ENCODE measurements at regions not wholly inside any gene's neighbourhood (a gene's known extent, or its start where the extent isn't known, plus 50 kb on each side); places are given as distances from the start of the nearest gene placed in this dataset.
"Not testable (repeated sequence)": the region's sequence is repeated elsewhere in the genome, so short reads cannot be mapped to it uniquely, and the experiment has no call there.

GRCh38 chr18:14964002-14964401 lies 216.0 kb downstream of the ANKRD30B start:
- DNase-seq = no peak

- no peak for DNase-seq
Measured at GRCh38 chr18:14964406-14964805, 216.4 kb downstream of the ANKRD30B start.

- DNase-seq = not testable (repeated sequence)
Measured at GRCh38 chr18:14964976-14965375, 217.0 kb downstream of the ANKRD30B start.

GRCh38 chr18:14965553-14965952 lies 217.6 kb downstream of the ANKRD30B start:
- no peak for DNase-seq

- DNase-seq = not testable (repeated sequence)
Measured at GRCh38 chr18:14967246-14967645, 219.3 kb downstream of the ANKRD30B start.

- DNase-seq = no peak
Measured at GRCh38 chr18:14969500-14969899, 221.5 kb downstream of the ANKRD30B start.

DNA sequence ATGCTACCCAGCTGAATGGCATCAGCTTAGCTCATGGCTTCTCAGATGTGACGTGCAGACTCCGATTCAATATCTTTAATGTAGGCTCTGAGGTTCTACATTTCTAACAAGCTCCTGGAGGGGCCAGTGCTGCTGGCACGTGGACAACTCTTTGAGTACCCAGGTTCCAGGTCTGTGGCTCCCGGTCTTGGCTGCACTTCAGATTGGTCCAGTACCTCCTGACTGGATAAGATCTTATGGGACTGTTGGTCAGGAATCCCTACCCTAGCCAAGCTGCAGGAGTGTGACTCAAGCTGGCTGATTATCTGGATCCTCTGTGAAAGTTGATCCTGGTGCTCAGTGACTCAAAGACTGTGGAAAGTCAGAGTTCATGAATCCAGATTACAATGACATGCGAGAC lies 222.1 kb downstream of the ANKRD30B start:
- peak; percentile 24 for DNase-seq

GRCh38 chr18:14971461-14972185 lies 223.7 kb downstream of the ANKRD30B start:
- DNase-seq = peak; percentile 66

DNA sequence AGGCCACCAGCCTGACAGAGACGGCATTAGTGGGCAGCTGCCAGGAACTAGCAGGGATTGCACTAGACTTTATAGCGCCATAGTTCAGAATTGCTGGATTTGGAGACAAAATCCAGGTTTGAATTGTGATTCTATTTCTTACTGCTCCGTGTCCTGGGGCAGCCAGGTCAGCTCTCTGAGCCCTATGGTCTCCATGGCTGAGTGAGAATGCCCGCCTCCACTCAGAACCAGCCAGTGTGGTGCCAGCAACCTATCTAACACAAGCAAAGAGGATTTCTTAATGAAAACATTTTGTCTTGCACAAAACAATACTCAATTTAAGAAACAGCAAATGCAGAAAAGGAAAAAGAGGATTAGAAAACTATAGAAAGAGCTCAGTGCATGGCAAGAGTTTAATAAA lies 225.4 kb downstream of the ANKRD30B start:
- DNase-seq = not testable (repeated sequence)

DNA sequence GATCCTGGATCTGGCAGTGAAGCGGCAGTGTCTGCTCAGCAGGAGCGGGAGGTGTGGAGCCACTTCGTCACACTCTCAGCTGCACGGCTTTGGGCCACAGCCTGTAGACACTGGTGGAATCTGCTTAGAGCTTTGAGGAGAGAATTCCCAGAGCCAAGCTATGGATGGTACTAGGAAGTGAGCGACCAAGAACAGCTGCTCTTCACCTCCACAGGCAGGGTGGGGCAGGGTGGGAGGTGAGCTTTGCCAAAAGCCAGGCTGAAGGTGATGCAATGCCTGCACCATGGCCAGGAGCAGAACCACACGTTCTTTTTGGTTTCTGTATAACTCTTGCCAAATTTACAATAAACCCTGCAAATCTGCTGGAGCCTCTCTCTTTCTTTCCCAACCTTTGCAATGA lies 226.1 kb downstream of the ANKRD30B start:
- no peak for DNase-seq

DNA sequence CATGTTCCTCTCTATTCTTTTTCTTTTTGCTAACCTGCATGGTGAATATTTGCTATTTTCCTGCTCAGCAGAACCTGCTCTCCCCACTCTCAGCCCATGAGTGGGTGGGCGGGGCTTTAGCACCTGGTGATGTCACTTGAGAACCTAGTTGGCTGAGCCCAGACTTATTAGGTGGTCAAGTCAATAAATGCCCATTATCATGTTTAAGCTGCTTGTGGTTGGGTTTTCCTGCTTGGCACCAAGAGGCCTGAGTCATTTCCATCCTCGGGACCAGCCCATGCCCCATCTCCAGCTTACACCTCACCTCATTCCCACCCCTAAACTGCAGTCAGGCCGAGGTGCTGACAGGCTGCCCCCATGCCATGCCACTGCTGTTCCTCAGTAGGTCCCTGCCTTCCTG lies 226.6 kb downstream of the ANKRD30B start:
- peak; percentile 34 for DNase-seq

DNA sequence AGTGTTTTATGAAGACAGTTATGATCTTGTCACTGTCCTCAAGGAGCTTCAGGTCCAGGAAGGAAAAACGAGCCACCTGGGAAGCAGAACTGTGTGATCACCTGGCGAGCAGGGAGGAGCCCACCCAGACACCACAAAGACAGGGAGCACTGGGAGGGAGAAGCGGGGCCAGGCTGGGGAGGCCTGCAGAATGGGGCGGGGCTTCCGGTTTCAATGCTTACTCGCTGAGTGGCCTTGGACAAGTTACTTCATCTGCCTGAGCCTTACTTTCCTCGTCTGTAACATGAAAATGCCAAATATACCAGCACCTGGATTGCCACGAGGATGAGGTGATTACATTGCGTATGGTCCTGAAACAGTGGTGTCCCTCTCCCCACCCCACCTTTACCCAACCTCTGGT lies 227.5 kb downstream of the ANKRD30B start:
- no peak for DNase-seq

- peak; percentile 42 for DNase-seq
Measured at GRCh38 chr18:14976736-14977430, 228.9 kb downstream of the ANKRD30B start.

DNA sequence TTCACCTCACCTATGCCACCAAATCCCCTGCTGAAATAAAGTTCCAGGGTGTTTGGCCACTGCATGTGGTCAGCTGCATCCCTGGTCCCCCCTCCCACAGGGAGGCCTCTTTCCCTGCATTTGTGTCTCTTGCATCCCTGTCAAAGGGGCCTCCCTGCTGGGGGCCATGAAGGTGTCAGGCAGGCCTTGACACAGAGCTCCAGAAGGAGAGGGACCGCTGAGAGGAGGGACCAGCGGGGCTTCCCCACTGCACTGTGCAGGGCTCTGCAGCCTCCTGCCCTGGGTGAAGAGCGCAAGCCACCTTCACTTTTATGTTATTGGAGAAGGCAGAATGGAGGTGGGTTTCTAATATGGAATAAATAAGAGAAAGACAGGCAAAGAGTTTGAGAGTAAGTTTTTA lies 230.2 kb downstream of the ANKRD30B start:
- no peak for DNase-seq

- peak; percentile 51 for DNase-seq
Measured at GRCh38 chr18:14978962-14979535, 231.1 kb downstream of the ANKRD30B start.

DNA sequence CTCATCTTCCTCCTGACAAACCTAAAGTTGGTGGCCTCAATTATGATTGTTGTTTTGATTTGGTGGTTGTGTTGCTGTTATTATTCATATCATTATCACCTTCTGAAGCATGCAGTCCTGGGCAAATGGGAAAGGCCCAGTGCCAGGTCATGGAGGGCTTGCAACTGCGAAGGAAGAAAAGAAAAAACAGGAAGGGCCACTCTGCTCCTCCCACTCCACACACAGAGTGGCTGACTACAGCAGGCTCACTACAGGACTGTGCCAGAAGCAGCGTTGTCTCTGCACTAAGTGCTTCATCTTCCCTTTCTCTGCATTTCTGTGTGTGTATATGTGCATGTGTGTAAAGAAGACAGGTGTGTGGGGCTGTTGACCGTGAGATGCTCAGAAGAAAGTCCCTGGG lies 231.9 kb downstream of the ANKRD30B start:
- no peak for DNase-seq

DNA sequence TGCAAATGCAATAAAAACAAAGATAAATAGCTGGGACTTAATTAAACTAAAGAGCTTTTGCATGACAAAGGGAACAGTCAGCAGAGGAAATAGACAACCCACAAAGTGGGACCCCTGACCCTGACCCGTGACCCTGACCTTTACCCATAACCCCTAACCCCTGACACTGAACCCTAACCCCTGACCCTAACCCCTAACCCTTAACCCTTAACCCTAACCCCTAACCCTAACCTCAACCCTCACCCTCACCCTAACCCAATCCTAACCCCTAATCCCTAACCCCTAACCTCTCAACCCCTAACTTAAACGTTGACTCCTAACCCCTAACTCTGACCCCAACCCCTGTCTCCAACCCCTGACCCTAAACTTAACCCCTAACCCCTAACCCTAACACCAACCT lies 236.6 kb downstream of the ANKRD30B start:
- DNase-seq = not testable (repeated sequence)

- not testable (repeated sequence) for DNase-seq
Measured at GRCh38 chr18:14985291-14986013, 237.5 kb downstream of the ANKRD30B start.

- not testable (repeated sequence) for DNase-seq
Measured at GRCh38 chr18:14987377-14987776, 239.4 kb downstream of the ANKRD30B start.

- DNase-seq = not testable (repeated sequence)
Measured at GRCh38 chr18:14987960-14988710, 240.2 kb downstream of the ANKRD30B start.

- DNase-seq = not testable (repeated sequence)
Measured at GRCh38 chr18:14989569-14989968, 241.6 kb downstream of the ANKRD30B start.

GRCh38 chr18:14991934-14992445 lies 244.0 kb downstream of the ANKRD30B start:
- not testable (repeated sequence) for DNase-seq
